ENCODE measurements at regions not wholly inside any gene's neighbourhood (a gene's known extent, or its start where the extent isn't known, plus 50 kb on each side); places are given as distances from the start of the nearest gene placed in this dataset.

GRCh38 chr3:152945556-152945955 is 110.6 kb downstream of the P2RY1 start:
- TF ChIP-seq CTCF (IDR thresholded peaks at IDR 0.05; ENCODE audit: poor library complexity) (no peak), EZH2 (IDR thresholded peaks at IDR 0.05; ENCODE audit: borderline replicate concordance) (no peak), EZH2phosphoT487 (IDR thresholded peaks at IDR 0.05; ENCODE audit: low read depth, severe bottlenecking, unreplicated experiment) (no peak)
